GM12891 (cell line): ENCODE measurements at regions not wholly inside any gene's neighbourhood (a gene's known extent, or its start where the extent isn't known, plus 50 kb on each side); places are given as distances from the start of the nearest gene placed in this dataset.

ENCODE experiments used
- POLR2A ChIP-seq: IDR thresholded peaks from 2 replicates; pipeline ENCODE4 v1.6.1; 2011; ENCODE audit warnings: low read depth, low read length, control low read depth
- POLR2AphosphoS5 ChIP-seq: IDR thresholded peaks from 2 replicates; pipeline ENCODE4 v1.6.1; 2011; ENCODE audit warnings: low read depth, low read length, control low read depth

GRCh38 chr6:21935561-21936028 lies 342.0 kb downstream of the SOX4 start:
- TF ChIP-seq POLR2AphosphoS5 (no peak), POLR2A (no peak)
